Endothelial cell of umbilical vein (primary cell): ENCODE measurements at regions not wholly inside any gene's neighbourhood (a gene's known extent, or its start where the extent isn't known, plus 50 kb on each side); places are given as distances from the start of the nearest gene placed in this dataset.
"Not testable (repeated sequence)": the region's sequence is repeated elsewhere in the genome, so short reads cannot be mapped to it uniquely, and the experiment has no call there.

ENCODE experiments used
- BruUV-seq: library from RNA; stranded (reverse); fragments of 400-500 nt; replicated peaks from 2 replicates; lab custom pipeline; 2021; lab: Mats Ljungman, UMichigan
- CTCF ChIA-PET: fragments of 300-600, 350-600 bp; sonication (Branson Sonifier 250); formaldehyde crosslinking; loops from one replicate; lab custom pipeline; 2021; ENCODE audit warnings: antibody characterized with exemption, inconsistent platforms; lab: Charles Lee
- POLR2A ChIA-PET: fragments of 300-600, 350-600 bp; sonication (Branson Sonifier 250); formaldehyde crosslinking; loops from one replicate; lab custom pipeline; 2021; ENCODE audit warnings: antibody characterized with exemption, inconsistent platforms; lab: Charles Lee
- DNase-seq: peaks from one replicate; pipeline ENCODE4 v3.0.0-alpha.2; 2011; ENCODE audit warnings: low read depth, low spot score
- FAIRE-seq: peaks from 2 replicates; lab custom pipeline; 2011; peaks lifted over from hg19 to GRCh38; lab: Jason Lieb, UNC
- H2AFZ ChIP-seq: 2 replicates; pipeline ENCODE4 v1.6.0; 2012; ENCODE audit warnings: low read depth, low read length, control low read depth, inconsistent platforms
- H3K27ac ChIP-seq: 2 replicates; pipeline ENCODE4 v1.5.1; 2011; ENCODE audit warnings: low read depth, mild to moderate bottlenecking, control low read depth, low read length, moderate library complexity; ENCODE audit not compliant: insufficient read depth
- H3K27me3 ChIP-seq, 2 experiments: 2 replicates each; pipeline versions ENCODE4 v1.6.0 to v1.6.1; 2011; ENCODE audit warnings: low read length in 2 of 2, mixed read lengths in 1 of 2; ENCODE audit not compliant: control insufficient read depth in 2 of 2, insufficient read depth in 2 of 2
- H3K36me3 ChIP-seq, 2 experiments: 2 replicates in 1 of 2; 3 replicates in 1 of 2; pipeline ENCODE4 v1.5.1; 2011; ENCODE audit warnings: low read length in 2 of 2, mild to moderate bottlenecking in 1 of 2, moderate library complexity in 1 of 2; ENCODE audit not compliant: control insufficient read depth in 2 of 2, insufficient read depth in 2 of 2; ENCODE audit errors: extremely low read depth in 1 of 2
- H3K4me1 ChIP-seq: 3 replicates; pipeline ENCODE4 v1.5.1; 2011; ENCODE audit warnings: mild to moderate bottlenecking, low read length; ENCODE audit not compliant: control insufficient read depth, insufficient read depth; ENCODE audit errors: extremely low read depth
- H3K4me2 ChIP-seq: 2 replicates; pipeline ENCODE4 v1.6.1; 2011; ENCODE audit warnings: low read length, control low read depth, mixed read lengths; ENCODE audit not compliant: insufficient read depth
- H3K4me3 ChIP-seq, 3 experiments: fragments of 200-600 bp in 1 of 3; sonication (generic), shearing (Covaris generic) in 1 of 3; replicated peaks in 1 of 3; 2 replicates each; pipeline ENCODE4 v1.5.1; 2011 to 2016; ENCODE audit warnings: control low read depth in 3 of 3, low read length in 3 of 3, mild to moderate bottlenecking in 2 of 3, inconsistent platforms in 1 of 3, low read depth in 1 of 3, moderate library complexity in 1 of 3; ENCODE audit not compliant: insufficient read depth in 1 of 3
- H3K79me2 ChIP-seq: 2 replicates; pipeline ENCODE4 v1.6.0; 2012; ENCODE audit warnings: low read length, inconsistent platforms; ENCODE audit not compliant: control insufficient read depth, insufficient read depth
- H3K9ac ChIP-seq: replicated peaks from 2 replicates; pipeline ENCODE3; 2011; ENCODE audit warnings: low read length, control low read depth; ENCODE audit not compliant: insufficient read depth; ENCODE audit errors: extremely low read depth
- H3K9me1 ChIP-seq: replicated peaks from 3 replicates; pipeline ENCODE4 v1.6.0; 2011; ENCODE audit warnings: mild to moderate bottlenecking, low read length; ENCODE audit not compliant: control insufficient read depth, insufficient read depth; ENCODE audit errors: extremely low read depth
- H3K9me3 ChIP-seq: replicated peaks from 2 replicates; pipeline ENCODE4 v1.5.1; 2012; ENCODE audit warnings: low read length, inconsistent platforms; ENCODE audit not compliant: control insufficient read depth, insufficient read depth
- H4K20me1 ChIP-seq: replicated peaks from 2 replicates; pipeline ENCODE3; 2011; ENCODE audit warnings: mild to moderate bottlenecking, low read length; ENCODE audit not compliant: control insufficient read depth, insufficient read depth; ENCODE audit errors: extremely low read depth
- dilution Hi-C: fragments of 300-500 bp; cut with MboI; formaldehyde crosslinking; loops from one replicate; pipeline ENCODE4 v1.15.0; 2019; ENCODE audit warnings: low sequenced_read_pairs; ENCODE audit not compliant: extremely low pct_ligation_motif_present
- intact Hi-C: fragments of 100-400 bp; cut with micrococcal nuclease; formaldehyde crosslinking; loops from one replicate; pipeline ENCODE4 v1.10.0; 2022

- CTCF ChIA-PET, H3K4me2 ChIP-seq, H3K4me3 ChIP-seq, H3K27ac ChIP-seq, H4K20me1 ChIP-seq, intact Hi-C loops, H3K4me1 ChIP-seq, FAIRE-seq, BruUV-seq, dilution Hi-C loops, H3K9ac ChIP-seq, POLR2A ChIA-PET, H3K79me2 ChIP-seq, H3K36me3 ChIP-seq, H3K9me1 ChIP-seq, H3K27me3 ChIP-seq, DNase-seq, H2AFZ ChIP-seq: not testable (repeated sequence)
- peaks cover 20% of the 10 kb centered on the region for H3K9me3 ChIP-seq
Measured at GRCh38 chr21:9744593-9744992, 776.8 kb upstream of the TPTE start.

- H3K4me3 ChIP-seq, H3K9ac ChIP-seq, H3K27ac ChIP-seq, FAIRE-seq, H3K27me3 ChIP-seq, CTCF ChIA-PET, H3K36me3 ChIP-seq, DNase-seq, H4K20me1 ChIP-seq, POLR2A ChIA-PET, BruUV-seq, intact Hi-C loops, H3K4me1 ChIP-seq, H3K79me2 ChIP-seq, H3K9me1 ChIP-seq, dilution Hi-C loops, H3K4me2 ChIP-seq, H2AFZ ChIP-seq: not testable (repeated sequence)
- peaks cover 23% of the 10 kb centered on the region for H3K9me3 ChIP-seq
Measured at GRCh38 chr21:9745457-9746108, 775.8 kb upstream of the TPTE start.

GRCh38 chr21:9746311-9746710 lies 775.1 kb upstream of the TPTE start:
- DNase-seq, H3K9me1 ChIP-seq, H3K4me1 ChIP-seq, H3K27me3 ChIP-seq, H3K27ac ChIP-seq, H2AFZ ChIP-seq, intact Hi-C loops, H3K79me2 ChIP-seq, dilution Hi-C loops, FAIRE-seq, H3K4me2 ChIP-seq, H3K4me3 ChIP-seq, H3K9ac ChIP-seq, POLR2A ChIA-PET, H4K20me1 ChIP-seq, CTCF ChIA-PET, BruUV-seq, H3K36me3 ChIP-seq: not testable (repeated sequence)
- H3K9me3 ChIP-seq = peaks cover 28% of the 10 kb centered on the region

GRCh38 chr21:9746831-9747606 lies 774.4 kb upstream of the TPTE start:
- CTCF ChIA-PET, H4K20me1 ChIP-seq, H3K27me3 ChIP-seq, H2AFZ ChIP-seq, FAIRE-seq, H3K9ac ChIP-seq, intact Hi-C loops, H3K36me3 ChIP-seq, H3K4me2 ChIP-seq, dilution Hi-C loops, H3K4me1 ChIP-seq, H3K9me1 ChIP-seq, H3K4me3 ChIP-seq, DNase-seq, BruUV-seq, POLR2A ChIA-PET, H3K27ac ChIP-seq, H3K79me2 ChIP-seq: not testable (repeated sequence)
- peaks cover 26% of the 10 kb centered on the region for H3K9me3 ChIP-seq
